Liver (tissue), 8 donors: ENCODE measurements at regions not wholly inside any gene's neighbourhood (a gene's known extent, or its start where the extent isn't known, plus 50 kb on each side); places are given as distances from the start of the nearest gene placed in this dataset.

Source experiments
- DNase-seq: peaks from one replicate; pipeline ENCODE4 v3.0.0-alpha.2; 2017; ENCODE audit warnings: low spot score
- H3K27ac ChIP-seq, 2 donors: one replicate each; pipeline ENCODE4 v1.7.0; 2013; ENCODE audit warnings: inconsistent platforms in 2 of 2, low read length in 2 of 2, control low read depth in 1 of 2, low read depth in 1 of 2, mild to moderate bottlenecking in 1 of 2
- H3K27me3 ChIP-seq, 4 donors: one replicate each; pipeline versions ENCODE4 v1.6.1 to v1.7.0; 2013; ENCODE audit warnings: low read length in 3 of 4, inconsistent platforms in 1 of 4, mild to moderate bottlenecking in 1 of 4, moderate library complexity in 1 of 4; ENCODE audit not compliant: control insufficient read depth in 4 of 4, insufficient read depth in 4 of 4
- H3K36me3 ChIP-seq, 4 donors: one replicate each; pipeline versions ENCODE4 v1.6.1 to v1.7.0; 2013; ENCODE audit warnings: low read length in 3 of 4, mild to moderate bottlenecking in 3 of 4, low read depth in 1 of 4, moderate library complexity in 1 of 4; ENCODE audit not compliant: control insufficient read depth in 4 of 4, insufficient read depth in 3 of 4
- H3K4me1 ChIP-seq, 4 donors: one replicate each; pipeline versions ENCODE4 v1.6.1 to v1.7.0; 2013; ENCODE audit warnings: low read length in 3 of 4, mild to moderate bottlenecking in 3 of 4, moderate library complexity in 1 of 4; ENCODE audit not compliant: control insufficient read depth in 4 of 4, insufficient read depth in 4 of 4
- H3K4me3 ChIP-seq, 3 donors: one replicate each; pipeline versions ENCODE4 v1.6.1 to v1.7.0; 2013; ENCODE audit warnings: low read length in 3 of 3, control low read depth in 1 of 3, low read depth in 1 of 3, mild to moderate bottlenecking in 1 of 3
- H3K9ac ChIP-seq, 2 donors: one replicate each; pipeline ENCODE4 v1.7.0; 2013; ENCODE audit warnings: low read length in 2 of 2, mild to moderate bottlenecking in 2 of 2, moderate library complexity in 2 of 2, control low read depth in 1 of 2, low read depth in 1 of 2
- H3K9me3 ChIP-seq, 4 donors: one replicate each; pipeline versions ENCODE4 v1.6.1 to v1.7.0; 2013; ENCODE audit warnings: low read length in 3 of 4; ENCODE audit not compliant: control insufficient read depth in 4 of 4
- ATF3 ChIP-seq: IDR thresholded peaks from 2 replicates; pipeline ENCODE4 v1.6.1; 2016; ENCODE audit warnings: antibody characterized with exemption
- CTCF ChIP-seq: fragments of 150-350 bp; IDR thresholded peaks from 2 replicates; pipeline ENCODE4 v1.5.1; 2017; ENCODE audit warnings: improper control_type of control experiment, low read depth, low read length; ENCODE audit not compliant: missing input control
- EGR1 ChIP-seq, 2 donors: IDR thresholded peaks; 2 replicates each; pipeline ENCODE4 v1.6.1; 2016 to 2018; ENCODE audit warnings: antibody characterized with exemption in 2 of 2, low read depth in 2 of 2
- FOXA2 ChIP-seq: IDR thresholded peaks from 2 replicates; pipeline ENCODE4 v1.6.1; 2016; ENCODE audit warnings: antibody characterized with exemption
- GABPA ChIP-seq, 2 donors: IDR thresholded peaks in 1 of 2; conservative IDR thresholded peaks in 1 of 2; 2 replicates each; pipeline ENCODE4 v1.6.1; 2016; ENCODE audit warnings: antibody characterized with exemption in 2 of 2, mild to moderate bottlenecking in 1 of 2, moderate library complexity in 1 of 2
- HNF4A ChIP-seq, 2 donors: conservative IDR thresholded peaks; 2 replicates each; pipeline ENCODE4 v1.6.1; 2016; ENCODE audit warnings: antibody characterized with exemption in 2 of 2, mild to moderate bottlenecking in 2 of 2
- HNF4G ChIP-seq: IDR thresholded peaks from 2 replicates; pipeline ENCODE4 v1.6.1; 2016; ENCODE audit warnings: antibody characterized with exemption
- JUND ChIP-seq, 2 donors: IDR thresholded peaks; 2 replicates each; pipeline ENCODE4 v1.6.1; 2016; ENCODE audit warnings: antibody characterized with exemption in 2 of 2
- MAX ChIP-seq: IDR thresholded peaks from 2 replicates; pipeline ENCODE4 v1.6.1; 2016; ENCODE audit warnings: antibody characterized with exemption
- RXRA ChIP-seq, 2 donors: IDR thresholded peaks; 2 replicates each; pipeline ENCODE4 v1.6.1; 2017 to 2018; ENCODE audit warnings: antibody characterized with exemption in 2 of 2, mild to moderate bottlenecking in 1 of 2
- SP1 ChIP-seq: IDR thresholded peaks from 2 replicates; pipeline ENCODE4 v1.6.1; 2018; ENCODE audit warnings: antibody characterized with exemption, mild to moderate bottlenecking
- TAF1 ChIP-seq: conservative IDR thresholded peaks from 2 replicates; pipeline ENCODE4 v1.6.1; 2016; ENCODE audit warnings: antibody characterized with exemption, mild to moderate bottlenecking
- YY1 ChIP-seq: IDR thresholded peaks from 2 replicates; pipeline ENCODE4 v1.6.1; 2016; ENCODE audit warnings: antibody characterized with exemption, mild to moderate bottlenecking
- WGBS: extraction: QIAGEN DNeasy Blood & Tissue Kit; methylation state at CpG from one replicate; pipeline ENCODE4 v1.1.7; 2013; 5-methylcytosine and 5-hydroxymethylcytosine counted together
- donor health status: healthy.
- donor health status: healthy.
- donor health status: healthy.
- donor health status: healthy.
- donor health status: healthy.

GRCh38 chr15:53911431-53911830, 66.8 kb upstream of the UNC13C start:
- DNase-seq: no peak
- no peak overlapping the region for H3K27ac ChIP-seq
- no peak for TF ChIP-seq FOXA2
- TF ChIP-seq HNF4A (conservative IDR thresholded peaks at IDR 0.05): no peak
- TF ChIP-seq CTCF: no peak
- TF ChIP-seq GABPA (IDR thresholded peaks at IDR 0.05 in 1 of 2, conservative IDR thresholded peaks at IDR 0.05 in 1 of 2): no peak
- no peak for TF ChIP-seq YY1
- no peak for TF ChIP-seq TAF1
- TF ChIP-seq ATF3: no peak
- WGBS: 73% methylated on average over 10 of the region's 10 CpGs
- no peaks in the 10 kb centered on the region for H3K27me3 ChIP-seq
- no peaks in the 10 kb centered on the region for H3K4me1 ChIP-seq
- H3K36me3 ChIP-seq: no peaks in the 10 kb centered on the region
- no peak overlapping the region for H3K9ac ChIP-seq
- H3K9me3 ChIP-seq: no peaks in the 10 kb centered on the region
- no peak overlapping the region for H3K4me3 ChIP-seq

GRCh38 chr15:53910852-53911251, 67.4 kb upstream of the UNC13C start:
- H3K27me3 ChIP-seq: no peaks in the 10 kb centered on the region
- no peaks in the 10 kb centered on the region for H3K36me3 ChIP-seq
- no peak overlapping the region for H3K9ac ChIP-seq
- WGBS: 81% methylated on average over 11 of the region's 11 CpGs
- DNase-seq: no peak
- H3K4me1 ChIP-seq: no peaks in the 10 kb centered on the region
- H3K4me3 ChIP-seq: no peak overlapping the region
- no peaks in the 10 kb centered on the region for H3K9me3 ChIP-seq
- no peak for TF ChIP-seq ATF3
- TF ChIP-seq YY1: no peak
- no peak for TF ChIP-seq SP1
- no peak for TF ChIP-seq RXRA (IDR thresholded peaks at IDR 0.05)
- no peak for TF ChIP-seq TAF1
- TF ChIP-seq MAX: no peak
- TF ChIP-seq HNF4G: no peak
- TF ChIP-seq GABPA (IDR thresholded peaks at IDR 0.05 in 1 of 2, conservative IDR thresholded peaks at IDR 0.05 in 1 of 2): no peak
- TF ChIP-seq FOXA2: no peak
- H3K27ac ChIP-seq: no peak overlapping the region

- no peak overlapping the region for H3K4me3 ChIP-seq
- no peak overlapping the region for H3K9ac ChIP-seq
- WGBS: 79% methylated on average over 12 of the region's 12 CpGs
- H3K27me3 ChIP-seq: no peaks in the 10 kb centered on the region
- no peaks in the 10 kb centered on the region for H3K36me3 ChIP-seq
- no peak for DNase-seq
- H3K27ac ChIP-seq: no peak overlapping the region
- H3K9me3 ChIP-seq: no peaks in the 10 kb centered on the region
- no peak for TF ChIP-seq EGR1 (IDR thresholded peaks at IDR 0.05; ENCODE audit: low read depth in 2 of 2)
- TF ChIP-seq JUND (IDR thresholded peaks at IDR 0.05): peak in 1 of 2 donors; percentile 49
- H3K4me1 ChIP-seq: no peaks in the 10 kb centered on the region
Measured at GRCh38 chr15:53910236-53910849, 67.9 kb upstream of the UNC13C start.
